RPMI7951 (cell line): ENCODE measurements at regions not wholly inside any gene's neighbourhood (a gene's known extent, or its start where the extent isn't known, plus 50 kb on each side); places are given as distances from the start of the nearest gene placed in this dataset.
"Not testable (repeated sequence)": the region's sequence is repeated elsewhere in the genome, so short reads cannot be mapped to it uniquely, and the experiment has no call there.

Source experiments
- DNase-seq: peaks from one replicate; pipeline ENCODE4 v3.0.0-alpha.2; 2012; ENCODE audit warnings: low read depth

- peak; percentile 70 for DNase-seq
These were observed 147.5 kb upstream of the PIK3R1 start for GRCh38 chr5:68067976-68068603.

GRCh38 chr5:68067291-68067690 lies 148.3 kb upstream of the PIK3R1 start:
- peak; percentile 15 for DNase-seq

- DNase-seq: peak; percentile 85
These were observed 149.1 kb upstream of the PIK3R1 start for GRCh38 chr5:68066277-68066955.

- DNase-seq: not testable (repeated sequence)
These were observed 150.2 kb upstream of the PIK3R1 start for GRCh38 chr5:68065321-68065720.

- DNase-seq: no peak
These were observed 155.2 kb upstream of the PIK3R1 start for GRCh38 chr5:68060382-68060781.

- DNase-seq: no peak
These were observed 158.4 kb upstream of the PIK3R1 start for GRCh38 chr5:68057191-68057590.

GRCh38 chr5:68055686-68056085 lies 159.9 kb upstream of the PIK3R1 start:
- no peak for DNase-seq

GRCh38 chr5:68054638-68055037 lies 160.9 kb upstream of the PIK3R1 start:
- peak; percentile 27 for DNase-seq

- DNase-seq: peak; percentile 61
These were observed 162.4 kb upstream of the PIK3R1 start for GRCh38 chr5:68053202-68053601.

GRCh38 chr5:68049053-68049713 lies 166.4 kb upstream of the PIK3R1 start:
- peak; percentile 73 for DNase-seq

- DNase-seq: no peak
These were observed 167.0 kb upstream of the PIK3R1 start for GRCh38 chr5:68048516-68048915.

GRCh38 chr5:68048054-68048453 lies 167.5 kb upstream of the PIK3R1 start:
- not testable (repeated sequence) for DNase-seq

- DNase-seq: peak; percentile 82
These were observed 168.5 kb upstream of the PIK3R1 start for GRCh38 chr5:68047035-68047434.

GRCh38 chr5:68046445-68046844 lies 169.1 kb upstream of the PIK3R1 start:
- DNase-seq: peak; percentile 98

GRCh38 chr5:68041293-68041692 lies 174.3 kb upstream of the PIK3R1 start:
- DNase-seq: no peak

GRCh38 chr5:68037546-68037945 lies 178.0 kb upstream of the PIK3R1 start:
- DNase-seq: no peak

- DNase-seq: no peak
These were observed 181.5 kb upstream of the PIK3R1 start for GRCh38 chr5:68033961-68034571.

GRCh38 chr5:68033029-68033428 lies 182.5 kb upstream of the PIK3R1 start:
- DNase-seq: no peak

- no peak for DNase-seq
These were observed 183.3 kb upstream of the PIK3R1 start for GRCh38 chr5:68032216-68032762.

GRCh38 chr5:68028131-68028727 lies 187.3 kb upstream of the PIK3R1 start:
- no peak for DNase-seq

- no peak for DNase-seq
These were observed 188.0 kb upstream of the PIK3R1 start for GRCh38 chr5:68027519-68027918.
